HEK293 (cell line): ENCODE measurements at regions not wholly inside any gene's neighbourhood (a gene's known extent, or its start where the extent isn't known, plus 50 kb on each side); places are given as distances from the start of the nearest gene placed in this dataset.

ENCODE experiments used
- CTCF ChIP-seq: fragments of 450-650 bp; formaldehyde crosslinking; IDR thresholded peaks from 2 replicates; pipeline ENCODE4 v1.5.1; 2016; ENCODE audit warnings: missing biosample characterization, missing genetic modification characterization
- ZNF488 ChIP-seq: fragments of 450-650 bp; formaldehyde crosslinking; IDR thresholded peaks from 2 replicates; pipeline ENCODE4 v1.5.1; 2016; ENCODE audit warnings: missing biosample characterization, missing genetic modification characterization

GRCh38 chr2:128452536-128453530 lies 134.2 kb upstream of the HS6ST1 start:
- TF ChIP-seq ZNF488 (tag by site-specific recombination) = no peak
- TF ChIP-seq CTCF (tag by site-specific recombination) = no peak
